ENCODE measurements at regions not wholly inside any gene's neighbourhood (a gene's known extent, or its start where the extent isn't known, plus 50 kb on each side); places are given as distances from the start of the nearest gene placed in this dataset.
"Not testable (repeated sequence)": the region's sequence is repeated elsewhere in the genome, so short reads cannot be mapped to it uniquely, and the experiment has no call there.

DNA sequence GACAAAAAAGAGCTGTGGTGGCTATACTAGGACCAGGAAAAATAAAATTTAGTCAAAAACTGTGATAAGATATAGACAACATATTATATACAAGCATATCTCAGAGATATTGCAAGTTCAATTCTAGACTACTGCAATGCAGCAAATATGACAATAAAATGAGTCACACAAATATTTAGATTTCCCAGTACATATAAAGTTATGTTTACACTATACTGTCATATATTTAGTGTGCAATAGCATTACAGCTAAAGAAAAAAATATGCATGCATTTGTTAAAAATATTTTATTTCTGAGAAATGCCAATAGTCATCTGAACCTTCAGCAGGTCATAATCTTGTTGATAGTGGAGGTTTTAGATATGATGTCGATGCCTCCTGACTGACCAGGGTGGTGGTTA, 72.1 kb downstream of the AKR1C4 start:
- H3K9me3 Mint-ChIP-seq, result peaks cover 4% of the 10 kb centered on the region
- no peak for ATAC-seq (replicated peaks)
- no peak overlapping the region for H3K4me3 Mint-ChIP-seq
- no peaks in the 10 kb centered on the region for H3K27me3 Mint-ChIP-seq
- no peaks in the 10 kb centered on the region for H3K4me1 Mint-ChIP-seq
- H3K27ac Mint-ChIP-seq, result no peak overlapping the region
- peaks cover 35% of the 10 kb centered on the region for H3K36me3 Mint-ChIP-seq (ENCODE audit: low read depth)

DNA sequence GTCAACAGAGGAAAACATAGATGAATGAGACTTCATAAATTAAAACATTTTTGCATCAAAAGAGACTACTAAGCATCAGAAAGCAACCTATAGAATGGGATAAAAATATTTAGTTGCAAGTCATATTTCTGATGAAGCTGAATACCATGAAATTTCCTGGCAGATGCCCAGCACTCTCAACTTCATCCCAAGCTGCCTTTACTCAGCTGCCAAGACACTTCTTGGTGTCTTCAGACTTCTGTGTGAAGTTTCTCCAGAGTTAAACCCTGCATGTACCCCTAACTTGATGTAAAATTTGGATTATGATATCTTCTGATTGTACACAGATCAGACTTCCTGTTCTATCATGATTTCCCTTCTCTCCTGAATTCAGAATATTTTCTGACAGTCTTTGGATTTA, 73.2 kb downstream of the AKR1C4 start:
- no peak for ATAC-seq (replicated peaks)
- Mint-ChIP-seq H3K36me3 (ENCODE audit: low read depth) (peaks cover 44% of the 10 kb centered on the region), H3K9me3 (peaks cover 4% of the 10 kb centered on the region), H3K4me3 (no peak overlapping the region), H3K27ac (no peak overlapping the region), H3K4me1 (no peaks in the 10 kb centered on the region), H3K27me3 (no peaks in the 10 kb centered on the region)

DNA sequence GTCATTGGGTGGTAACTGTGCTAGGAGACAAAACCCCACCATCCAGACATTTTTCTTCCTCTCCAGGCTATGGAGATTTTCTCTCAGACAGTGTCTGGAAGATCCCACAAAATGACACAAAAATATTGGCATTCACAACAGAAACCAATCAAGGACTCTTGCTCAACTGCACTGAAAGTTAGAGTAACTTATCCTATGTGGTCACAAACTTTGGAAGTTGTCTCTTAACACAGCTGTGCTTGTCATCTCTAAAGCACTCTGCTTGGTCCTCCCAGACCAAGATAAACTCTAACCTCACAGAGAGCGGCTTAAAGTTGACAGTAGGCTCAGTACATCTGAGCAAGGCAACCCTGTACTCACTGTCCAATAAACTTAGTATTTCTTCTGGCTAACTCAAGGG, 74.9 kb downstream of the AKR1C4 start:
- no peak overlapping the region for H3K4me3 Mint-ChIP-seq
- ATAC-seq (replicated peaks), result no peak
- H3K9me3 Mint-ChIP-seq, result peaks cover 4% of the 10 kb centered on the region

DNA sequence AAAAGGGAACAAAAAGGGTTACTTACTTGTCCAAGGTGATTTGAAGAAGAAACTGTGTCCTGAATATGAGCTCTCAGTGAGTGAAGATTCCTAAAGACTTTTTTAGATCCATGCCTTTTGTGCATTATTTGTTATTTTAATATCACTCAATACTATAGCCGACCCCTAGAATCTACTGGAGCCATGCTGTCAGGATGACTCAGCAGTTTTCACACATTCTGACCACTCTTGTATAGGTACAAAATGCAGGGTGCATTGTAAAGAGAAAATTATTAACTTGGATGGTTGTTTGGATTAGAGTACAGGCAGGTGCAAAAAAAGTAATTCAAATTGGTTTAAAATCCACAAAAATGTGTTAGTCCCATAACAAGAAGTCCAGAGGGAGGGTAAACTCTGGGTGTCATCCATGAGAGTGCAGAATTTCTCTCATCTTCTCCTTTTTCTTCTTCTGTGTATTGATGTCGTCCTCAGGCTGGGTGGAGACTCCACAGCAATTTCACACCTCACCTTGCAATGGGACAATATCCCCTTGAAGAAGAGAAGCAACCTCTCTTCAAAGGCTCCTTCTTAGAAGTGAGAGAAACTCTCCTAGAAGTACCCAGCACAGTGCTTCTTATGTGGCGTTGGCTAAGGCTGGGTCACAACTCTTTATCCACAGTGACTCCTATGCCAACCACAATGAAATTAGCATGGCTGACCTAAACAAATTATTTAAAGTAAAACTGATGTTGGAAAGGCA, 75.6 kb downstream of the AKR1C4 start:
- ATAC-seq (replicated peaks), result no peak
- H3K27ac Mint-ChIP-seq, result no peak overlapping the region

More for the DNA sequence above, 74.9 kb downstream of the AKR1C4 start:
- Mint-ChIP-seq H3K27me3 (no peaks in the 10 kb centered on the region), H3K4me1 (no peaks in the 10 kb centered on the region), H3K36me3 (ENCODE audit: low read depth) (peaks cover 42% of the 10 kb centered on the region), H3K27ac (no peak overlapping the region)

DNA sequence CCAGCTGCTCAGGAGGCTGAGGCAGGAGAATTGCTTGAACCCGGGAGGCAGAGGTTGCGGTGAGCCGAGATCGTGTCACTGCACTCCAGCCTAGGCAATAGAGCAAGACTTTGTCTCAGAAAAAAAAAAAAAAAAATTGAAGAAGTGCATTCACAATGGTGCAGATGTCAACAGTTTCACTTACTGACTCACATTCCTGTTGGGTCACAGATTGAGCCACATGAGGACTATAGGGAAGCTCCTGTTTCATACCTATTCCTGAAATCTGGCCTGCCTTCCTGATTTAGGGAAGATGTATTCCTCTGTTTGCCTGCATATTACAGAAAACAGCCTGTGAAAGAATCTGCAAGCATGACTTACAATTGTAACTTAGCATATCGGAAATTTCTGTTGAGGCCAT, 78.2 kb downstream of the AKR1C4 start:
- Mint-ChIP-seq H3K4me1 (peaks cover 4% of the 10 kb centered on the region), H3K27me3 (no peaks in the 10 kb centered on the region), H3K27ac (no peak overlapping the region), H3K9me3 (no peaks in the 10 kb centered on the region), H3K36me3 (ENCODE audit: low read depth) (peaks cover 55% of the 10 kb centered on the region), H3K4me3 (no peak overlapping the region)
- no peak for ATAC-seq (replicated peaks)

More for the DNA sequence above, 75.6 kb downstream of the AKR1C4 start:
- no peaks in the 10 kb centered on the region for H3K9me3 Mint-ChIP-seq
- peaks cover 44% of the 10 kb centered on the region for H3K36me3 Mint-ChIP-seq (ENCODE audit: low read depth)
- H3K4me1 Mint-ChIP-seq, result no peaks in the 10 kb centered on the region
- H3K4me3 Mint-ChIP-seq, result no peak overlapping the region
- no peaks in the 10 kb centered on the region for H3K27me3 Mint-ChIP-seq

DNA sequence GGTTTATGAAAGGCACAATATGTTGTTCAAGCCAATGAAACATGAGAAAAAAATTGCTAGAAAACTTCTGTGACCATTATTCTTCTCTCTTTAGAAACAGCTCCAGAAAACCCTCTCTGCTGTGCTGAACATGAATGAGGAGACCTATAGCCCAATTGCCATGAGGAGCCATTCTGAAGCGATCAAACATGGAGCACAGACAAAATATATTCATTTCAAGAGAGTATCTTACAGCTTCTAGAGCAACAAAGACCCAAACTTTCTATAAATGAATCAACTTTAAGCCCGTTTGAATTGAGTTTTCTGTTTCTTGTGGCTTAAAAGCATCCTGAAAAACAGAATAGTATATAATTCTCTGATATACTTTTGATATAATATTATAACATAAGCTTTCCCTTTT, 83.4 kb upstream of the UCN3 start:
- ATAC-seq (replicated peaks), result no peak
- Mint-ChIP-seq H3K4me3 (no peak overlapping the region), H3K27ac (no peak overlapping the region), H3K4me1 (peaks cover 20% of the 10 kb centered on the region), H3K9me3 (no peaks in the 10 kb centered on the region), H3K36me3 (ENCODE audit: low read depth) (peaks cover 50% of the 10 kb centered on the region), H3K27me3 (no peaks in the 10 kb centered on the region)

DNA sequence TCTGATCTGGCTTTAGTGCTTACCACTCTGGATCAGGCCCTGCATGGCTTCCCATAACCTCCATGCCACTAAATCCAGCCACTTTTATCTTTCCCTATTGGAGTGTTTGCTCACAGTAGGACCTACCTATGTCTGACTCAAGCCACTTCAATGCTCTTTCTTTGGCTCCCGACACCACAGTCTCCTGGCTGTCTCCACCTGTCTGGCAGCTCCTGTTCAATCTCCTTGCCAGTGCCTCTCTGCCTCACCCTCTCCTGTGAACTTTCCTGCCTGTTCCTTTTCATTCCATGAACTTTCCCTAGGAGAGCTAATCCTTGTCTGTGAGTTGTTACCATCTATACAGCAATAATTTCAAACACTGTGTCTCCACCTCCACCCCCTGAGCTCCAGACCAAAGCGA, 82.6 kb upstream of the UCN3 start:
- H3K36me3 Mint-ChIP-seq (ENCODE audit: low read depth), result peaks cover 42% of the 10 kb centered on the region
- no peaks in the 10 kb centered on the region for H3K27me3 Mint-ChIP-seq
- ATAC-seq (replicated peaks), result no peak
- peak overlapping the region; percentile 6 for H3K27ac Mint-ChIP-seq
- H3K4me3 Mint-ChIP-seq, result no peak overlapping the region
- peaks cover 20% of the 10 kb centered on the region for H3K4me1 Mint-ChIP-seq
- H3K9me3 Mint-ChIP-seq, result no peaks in the 10 kb centered on the region

DNA sequence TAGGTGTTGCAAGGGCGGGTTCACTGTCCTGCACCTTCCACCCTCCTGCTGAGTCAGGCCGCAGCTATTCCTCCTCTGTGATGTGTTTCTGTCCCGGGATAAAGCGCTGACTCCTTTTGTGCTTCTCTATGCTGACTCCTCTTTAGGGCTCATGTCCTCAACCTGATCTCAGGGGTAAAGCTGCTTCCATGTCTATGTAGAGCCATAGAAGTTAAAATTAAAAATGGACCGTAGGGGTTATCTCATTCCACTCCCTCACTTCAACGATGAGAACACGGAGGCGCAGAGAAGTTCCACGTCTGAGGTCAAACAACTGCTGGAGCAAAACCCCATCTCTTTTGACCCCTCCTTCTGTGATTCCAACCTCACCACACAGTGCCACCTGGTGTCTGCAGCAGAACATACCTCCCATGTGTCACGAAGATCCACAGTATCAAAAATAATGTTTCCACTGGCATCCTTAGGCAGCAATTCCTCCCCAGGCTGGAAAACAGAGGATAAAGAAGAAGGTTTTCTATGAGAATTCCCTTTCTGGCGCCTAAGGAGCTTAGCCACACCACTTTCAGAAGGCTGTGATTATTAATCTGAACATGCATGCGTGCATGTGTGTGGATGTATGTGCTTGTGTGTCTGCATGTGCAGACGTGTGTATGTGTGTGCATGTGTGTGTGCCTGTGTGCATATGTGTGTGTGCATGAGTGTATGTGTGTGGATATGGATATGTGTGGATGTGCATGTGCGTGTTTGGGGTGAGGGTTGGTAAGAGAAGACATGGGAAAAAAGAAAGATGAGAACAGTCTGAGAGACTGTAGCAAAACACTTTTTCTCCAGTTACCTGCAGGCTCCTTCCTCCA, 81.2 kb upstream of the UCN3 start:
- H3K4me3 Mint-ChIP-seq, result peak overlapping the region; percentile 60
- peaks cover 18% of the 10 kb centered on the region for H3K4me1 Mint-ChIP-seq
- H3K36me3 Mint-ChIP-seq (ENCODE audit: low read depth), result peaks cover 33% of the 10 kb centered on the region
- H3K9me3 Mint-ChIP-seq, result no peaks in the 10 kb centered on the region
- peak; percentile 86 for ATAC-seq (replicated peaks)
- H3K27ac Mint-ChIP-seq, result peak overlapping the region; percentile 70
- H3K27me3 Mint-ChIP-seq, result no peaks in the 10 kb centered on the region

DNA sequence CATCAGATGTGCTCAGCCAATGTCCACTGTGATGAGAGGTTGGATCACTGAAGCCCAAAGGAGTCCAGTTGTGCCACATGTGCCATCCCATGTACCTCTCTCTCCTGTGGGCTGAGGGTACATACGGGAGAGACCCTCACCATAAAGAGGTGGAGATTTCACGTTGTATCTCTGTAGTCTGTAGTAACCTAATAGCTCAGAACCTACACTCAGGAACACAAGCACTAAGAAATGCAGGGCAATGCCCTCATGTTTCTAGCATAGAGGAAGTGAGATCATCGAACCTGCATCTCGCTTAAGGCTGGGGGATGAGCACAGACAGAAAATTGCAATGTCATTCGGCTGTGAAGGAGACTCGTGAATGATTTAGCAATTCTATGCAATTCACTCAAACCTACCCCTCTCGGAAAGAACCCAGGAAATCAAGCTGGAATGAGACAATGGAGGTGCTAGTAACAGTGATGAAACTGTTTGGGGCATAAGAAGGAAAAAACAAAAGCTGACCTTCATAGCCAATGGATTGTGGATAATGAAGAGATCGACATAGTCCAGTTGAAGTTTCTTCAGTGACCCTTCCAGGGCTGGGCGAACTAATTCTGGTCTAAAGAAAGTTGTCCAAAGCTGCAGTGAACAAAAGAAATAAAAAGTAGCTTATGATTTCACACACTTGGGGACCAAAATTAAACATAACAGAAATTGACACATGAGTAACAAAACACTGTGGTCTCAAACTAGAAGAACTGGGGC, 80.3 kb upstream of the UCN3 start:
- peak; percentile 82 for ATAC-seq (replicated peaks)
- H3K27ac Mint-ChIP-seq, result peak overlapping the region; percentile 70
- H3K9me3 Mint-ChIP-seq, result no peaks in the 10 kb centered on the region
- peaks cover 16% of the 10 kb centered on the region for H3K4me1 Mint-ChIP-seq
- H3K4me3 Mint-ChIP-seq, result peak overlapping the region; percentile 60
- peaks cover 28% of the 10 kb centered on the region for H3K36me3 Mint-ChIP-seq (ENCODE audit: low read depth)
- no peaks in the 10 kb centered on the region for H3K27me3 Mint-ChIP-seq

DNA sequence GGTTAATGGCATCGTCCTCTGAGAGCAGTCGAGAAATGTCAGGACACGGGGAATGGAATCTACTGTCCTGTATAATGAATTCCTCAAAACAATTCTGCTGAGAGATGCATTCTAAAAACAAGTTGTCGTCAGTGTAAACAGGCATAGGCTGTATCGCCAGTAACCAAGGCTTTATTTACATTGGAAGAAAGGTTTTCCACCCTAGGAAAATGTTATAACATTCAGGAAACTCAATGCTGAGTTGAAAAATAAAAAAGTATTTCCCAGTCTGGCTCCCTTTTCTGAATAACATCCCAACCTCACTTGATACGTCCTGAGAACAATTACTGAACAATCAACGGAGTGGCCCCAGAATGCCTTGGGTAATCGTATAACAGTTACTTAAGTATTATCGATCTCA, 79.6 kb upstream of the UCN3 start:
- H3K4me1 Mint-ChIP-seq, result peaks cover 17% of the 10 kb centered on the region
- peaks cover 22% of the 10 kb centered on the region for H3K36me3 Mint-ChIP-seq (ENCODE audit: low read depth)
- ATAC-seq (replicated peaks), result no peak
- H3K4me3 Mint-ChIP-seq, result no peak overlapping the region
- H3K9me3 Mint-ChIP-seq, result no peaks in the 10 kb centered on the region
- no peak overlapping the region for H3K27ac Mint-ChIP-seq
- no peaks in the 10 kb centered on the region for H3K27me3 Mint-ChIP-seq

DNA sequence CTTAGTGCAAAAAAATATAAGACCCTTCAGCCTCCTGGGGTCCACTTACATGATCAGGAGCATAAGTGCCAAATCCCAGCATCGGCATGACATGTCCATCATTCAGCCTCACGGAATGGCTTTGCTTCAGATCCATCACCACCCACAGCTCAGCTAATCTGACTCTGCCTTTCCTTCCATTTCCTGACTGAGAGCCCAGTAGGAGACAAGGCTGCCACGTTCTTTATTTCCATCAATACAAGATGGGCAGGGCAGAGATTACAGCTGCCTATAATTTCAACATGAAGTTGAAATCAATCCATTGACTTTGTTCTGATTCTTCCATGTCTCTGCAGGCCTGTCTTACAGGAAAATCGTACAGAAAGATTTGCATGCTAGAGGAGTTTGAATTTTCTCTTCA, 76.4 kb upstream of the UCN3 start:
- H3K9me3 Mint-ChIP-seq, result no peaks in the 10 kb centered on the region
- H3K27ac Mint-ChIP-seq, result no peak overlapping the region
- H3K4me3 Mint-ChIP-seq, result no peak overlapping the region
- ATAC-seq (replicated peaks), result no peak
- H3K36me3 Mint-ChIP-seq (ENCODE audit: low read depth), result peaks cover 7% of the 10 kb centered on the region
- peaks cover 36% of the 10 kb centered on the region for H3K4me1 Mint-ChIP-seq
- no peaks in the 10 kb centered on the region for H3K27me3 Mint-ChIP-seq

DNA sequence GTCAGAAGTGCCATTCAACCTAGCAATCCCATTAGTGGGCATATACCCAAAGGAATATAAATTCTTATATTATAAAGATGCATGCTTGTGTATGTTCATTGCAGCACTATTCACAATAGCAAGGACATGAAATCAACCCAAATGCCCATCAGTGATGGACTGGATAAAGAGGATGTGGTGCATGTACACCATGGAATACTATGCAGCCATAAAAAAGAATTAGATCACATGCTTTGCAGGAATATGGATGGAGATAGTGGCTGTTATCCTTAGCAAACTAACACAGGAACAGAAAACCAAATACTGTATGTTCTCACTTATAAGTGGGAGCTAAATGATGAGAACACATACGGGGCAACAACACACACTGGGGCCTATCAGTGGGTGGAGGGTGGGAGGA, 75.5 kb upstream of the UCN3 start:
- H3K27me3 Mint-ChIP-seq; H3K27ac Mint-ChIP-seq; ATAC-seq (replicated peaks); H3K36me3 Mint-ChIP-seq (ENCODE audit: low read depth); H3K4me3 Mint-ChIP-seq; H3K9me3 Mint-ChIP-seq: not testable (repeated sequence)
- peaks cover 36% of the 10 kb centered on the region for H3K4me1 Mint-ChIP-seq

DNA sequence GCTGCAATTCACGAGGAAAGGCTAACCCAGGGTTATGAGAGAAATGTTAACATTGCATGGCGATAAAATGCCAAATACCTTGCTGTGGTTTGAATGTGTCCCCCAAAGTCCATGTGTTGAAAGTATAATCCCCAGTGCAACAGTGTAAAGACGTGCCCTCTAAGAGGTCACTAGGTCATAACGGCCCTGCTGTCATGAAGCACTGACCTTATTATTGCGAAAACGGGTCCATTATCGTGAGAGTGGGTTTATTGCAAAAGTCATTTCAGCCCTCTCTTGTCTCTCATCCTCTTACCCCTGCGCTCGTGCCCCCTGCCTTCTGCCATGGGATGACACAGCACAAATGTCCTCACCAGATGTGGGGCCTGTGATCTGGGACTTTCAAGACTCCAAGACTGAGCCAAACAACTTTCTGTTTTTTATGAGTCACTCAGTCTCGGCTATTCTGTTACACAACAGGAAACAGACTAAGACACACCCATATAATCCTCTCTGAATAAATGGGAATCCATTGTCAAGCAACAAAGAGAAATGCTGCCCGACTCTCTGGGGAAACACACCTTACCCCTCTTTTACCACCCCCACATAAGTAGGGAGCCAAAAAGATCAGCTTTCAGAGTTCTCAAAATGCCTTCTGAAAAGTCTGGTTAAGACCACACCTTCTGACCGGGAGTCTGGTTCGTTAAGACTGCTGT, 73.1 kb upstream of the UCN3 start:
- Mint-ChIP-seq H3K36me3 (ENCODE audit: low read depth) (peaks cover 7% of the 10 kb centered on the region), H3K27ac (peak overlapping the region; percentile 98), H3K27me3 (no peaks in the 10 kb centered on the region), H3K9me3 (no peaks in the 10 kb centered on the region), H3K4me1 (peaks cover 48% of the 10 kb centered on the region), H3K4me3 (peak overlapping the region; percentile 85)
- ATAC-seq (replicated peaks), result peak; percentile 79

DNA sequence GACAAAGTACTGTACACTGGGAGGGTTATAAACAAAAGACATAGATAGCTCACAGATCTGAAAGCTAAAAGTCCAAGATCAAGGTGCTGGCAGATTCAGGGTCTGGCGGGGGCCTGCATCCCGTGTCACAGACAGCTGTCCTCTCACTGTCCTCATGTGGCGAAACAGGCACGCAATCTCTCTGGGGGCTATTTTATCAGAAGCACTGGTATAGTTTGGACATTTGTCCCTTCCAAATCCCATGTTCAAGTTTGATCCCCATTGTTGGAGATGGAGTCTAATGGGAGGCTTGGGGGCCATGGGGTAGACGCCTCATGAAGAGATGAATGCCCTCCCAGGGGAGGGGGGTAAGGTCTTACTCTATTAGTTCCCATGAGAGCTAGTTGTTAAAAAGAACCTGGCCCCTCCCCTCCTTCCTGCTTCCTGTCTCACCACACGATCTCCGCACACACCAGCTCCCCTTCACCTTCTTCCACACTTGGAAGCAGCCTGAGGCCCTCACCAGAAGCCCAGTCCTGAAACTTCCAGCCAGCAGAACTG, 72.5 kb upstream of the UCN3 start:
- peak; percentile 33 for ATAC-seq (replicated peaks)
- Mint-ChIP-seq H3K27ac (peak overlapping the region; percentile 98), H3K4me1 (peaks cover 53% of the 10 kb centered on the region), H3K9me3 (no peaks in the 10 kb centered on the region), H3K27me3 (no peaks in the 10 kb centered on the region), H3K36me3 (ENCODE audit: low read depth) (peaks cover 7% of the 10 kb centered on the region), H3K4me3 (peak overlapping the region; percentile 85)
